ENCODE measurements at regions not wholly inside any gene's neighbourhood (a gene's known extent, or its start where the extent isn't known, plus 50 kb on each side); places are given as distances from the start of the nearest gene placed in this dataset.

- Histone ChIP-seq H3K27ac (ENCODE audit: low read depth, low read length) (no peak overlapping the region), H2BK120ac (replicated peaks; ENCODE audit: low read depth, low read length) (no peak overlapping the region), H3K9ac (replicated peaks in 1 of 4; ENCODE audit: extremely low read depth in 1 of 4, low read depth in 3 of 4, low read length in 3 of 4) (no peak overlapping the region), H3K14ac (ENCODE audit: insufficient read length) (no peak overlapping the region), H2BK5ac (ENCODE audit: low read depth, low read length) (no peak overlapping the region), H3K9me3 (ENCODE audit: insufficient read depth in 2 of 2, low read depth in 1 of 2, low read length in 1 of 2) (no peaks in the 10 kb centered on the region), H3K4me2 (ENCODE audit: insufficient read depth in 1 of 2, low read depth in 2 of 2, low read length in 2 of 2) (no peak overlapping the region), H3K36me3 (ENCODE audit: control insufficient read depth in 2 of 4, insufficient read depth in 4 of 4, low read length in 3 of 4) (no peaks in the 10 kb centered on the region), H3K79me1 (ENCODE audit: low read depth, low read length) (no peaks in the 10 kb centered on the region), H2AFZ (ENCODE audit: low read length) (no peak overlapping the region), H4K20me1 (replicated peaks in 1 of 2; ENCODE audit: control insufficient read depth in 1 of 2, insufficient read depth in 2 of 2, low read length in 2 of 2) (no peaks in the 10 kb centered on the region), H2BK12ac (ENCODE audit: low read depth, low read length) (no peak overlapping the region), H3K23me2 (ENCODE audit: low read depth, low read length) (no peaks in the 10 kb centered on the region), H2BK20ac (ENCODE audit: low read length) (no peak overlapping the region), H3K27me3 (replicated peaks in 1 of 4; ENCODE audit: control insufficient read depth in 3 of 4, extremely low read depth in 1 of 4, insufficient read depth in 3 of 4, low read length in 3 of 4) (no peaks in the 10 kb centered on the region), H3K23ac (ENCODE audit: insufficient read length) (no peak overlapping the region), H3K56ac (replicated peaks; ENCODE audit: insufficient read length, low read depth, low read length) (no peak overlapping the region), H3K18ac (ENCODE audit: extremely low read depth, low read length) (no peak overlapping the region), H3K4me3 (ENCODE audit: extremely low read depth in 1 of 4, insufficient read depth in 2 of 4, low read depth in 3 of 4, low read length in 4 of 4) (no peak overlapping the region), H3K79me2 (ENCODE audit: control insufficient read depth in 1 of 2, insufficient read depth in 2 of 2, low read length in 2 of 2) (no peaks in the 10 kb centered on the region), H4K91ac (replicated peaks; ENCODE audit: insufficient read length, low read length) (no peak overlapping the region), H3K4me1 (replicated peaks in 1 of 4; ENCODE audit: control insufficient read depth in 3 of 4, insufficient read depth in 4 of 4, low read length in 3 of 4) (no peaks in the 10 kb centered on the region), H3K4ac (replicated peaks; ENCODE audit: insufficient read length, low read depth, low read length) (no peak overlapping the region), H4K5ac (ENCODE audit: insufficient read length, low read depth, low read length) (no peak overlapping the region), H2AK5ac (ENCODE audit: low read depth, low read length) (no peak overlapping the region), H4K8ac (ENCODE audit: extremely low read depth, insufficient read depth, low read length) (no peak overlapping the region), H2BK15ac (ENCODE audit: low read length) (no peak overlapping the region)
- FAIRE-seq = no peak
- CTCF ChIA-PET (ENCODE audit: partially characterized antibody) = interaction anchor here (0.6 to 3.8 kb wide), 25 partner anchors 9 to 1127 kb away, joined by 3 to 18 read pairs (median 5); no protein-coding TSS in a partner anchor
- DNase-seq (ENCODE audit: low read depth in 1 of 2, low spot score in 2 of 2) = no peak
- POLR2A ChIA-PET (ENCODE audit: partially characterized antibody) = no interaction called here
- TF ChIP-seq HDAC6 (IDR thresholded peaks at IDR 0.05; ENCODE audit: low read depth, low read length) (no peak), RAD21 (IDR thresholded peaks at IDR 0.05 in 1 of 2, conservative IDR thresholded peaks at IDR 0.05 in 1 of 2; ENCODE audit: low read depth in 2 of 2, low read length in 2 of 2) (peak; percentile 78 to 79), BRCA1 (IDR thresholded peaks at IDR 0.05; ENCODE audit: low read depth, low read length) (no peak), ZNF274 (IDR thresholded peaks at IDR 0.05; ENCODE audit: borderline replicate concordance, extremely low read depth, low read length) (no peak), CTCF (IDR thresholded peaks at IDR 0.05; ENCODE audit: control extremely low read depth in 1 of 3, insufficient read depth in 1 of 3, low read depth in 1 of 3, low read length in 3 of 3) (peak; percentile 31 to 57 (median 56))
- WGBS, 2 experiments (ENCODE audit: extremely low coverage in 1 of 2, insufficient coverage in 1 of 2, insufficient read length in 1 of 2, insufficient replicate concordance in 2 of 2, low coverage in 1 of 2, low lambda C conversion rate in 2 of 2, missing lambda C conversion rate in 1 of 2) = 79% methylated on average over 3 of the region's 3 CpGs; no CpG with 5 or more reads in 1 of the 2 experiments
These were observed 675.1 kb downstream of the SQOR start for GRCh38 chr15:46309914-46310313.

Measured in H1 (cell line).